Right lobe of liver (tissue), 4 donors: ENCODE measurements at regions not wholly inside any gene's neighbourhood (a gene's known extent, or its start where the extent isn't known, plus 50 kb on each side); places are given as distances from the start of the nearest gene placed in this dataset.

Experiments
- POLR2A ChIP-seq: fragments of 450-650 bp; IDR thresholded peaks from one replicate; pipeline ENCODE4 v1.6.1; 2017; ENCODE audit warnings: antibody characterized with exemption, mild to moderate bottlenecking
- TF ChIP-seq, protein P1 (sequence below), 4 donors: fragments of 200-600 bp in 3 of 4; fragments of 450-650 bp in 1 of 4; IDR thresholded peaks; one replicate each; pipeline versions ENCODE4 v1.5.1 to v1.8.0; 2016 to 2022; ENCODE audit warnings: antibody characterized with exemption in 4 of 4, mild to moderate bottlenecking in 2 of 4
- donor health status: DM: no; HTN: no; CAD: no.
- donor health status: DM: no; HTN: no; CAD: no.
- donor health status: DM: no; HTN: yes; CAD: no.

DNA sequence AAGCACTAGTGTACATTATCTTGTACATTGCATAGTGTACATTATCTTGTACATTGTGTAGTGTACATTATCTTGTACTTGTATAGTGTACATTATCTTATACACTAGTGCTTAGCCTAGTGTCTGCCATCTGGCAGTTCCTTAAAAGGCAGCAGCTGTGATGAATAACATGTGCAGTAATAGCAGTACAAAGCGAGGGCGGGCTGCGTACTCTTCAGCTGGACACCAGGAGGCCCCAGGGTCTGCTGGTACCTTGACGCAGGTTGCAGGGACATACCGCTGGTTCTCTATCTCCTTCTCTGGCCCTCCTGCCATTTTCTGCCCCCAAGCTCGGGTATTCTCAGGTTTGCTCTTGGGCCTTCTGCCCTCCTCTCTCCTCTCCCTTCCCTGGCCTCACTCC is 149.6 kb downstream of the SEC16B start:
- TF ChIP-seq, protein P1, sequence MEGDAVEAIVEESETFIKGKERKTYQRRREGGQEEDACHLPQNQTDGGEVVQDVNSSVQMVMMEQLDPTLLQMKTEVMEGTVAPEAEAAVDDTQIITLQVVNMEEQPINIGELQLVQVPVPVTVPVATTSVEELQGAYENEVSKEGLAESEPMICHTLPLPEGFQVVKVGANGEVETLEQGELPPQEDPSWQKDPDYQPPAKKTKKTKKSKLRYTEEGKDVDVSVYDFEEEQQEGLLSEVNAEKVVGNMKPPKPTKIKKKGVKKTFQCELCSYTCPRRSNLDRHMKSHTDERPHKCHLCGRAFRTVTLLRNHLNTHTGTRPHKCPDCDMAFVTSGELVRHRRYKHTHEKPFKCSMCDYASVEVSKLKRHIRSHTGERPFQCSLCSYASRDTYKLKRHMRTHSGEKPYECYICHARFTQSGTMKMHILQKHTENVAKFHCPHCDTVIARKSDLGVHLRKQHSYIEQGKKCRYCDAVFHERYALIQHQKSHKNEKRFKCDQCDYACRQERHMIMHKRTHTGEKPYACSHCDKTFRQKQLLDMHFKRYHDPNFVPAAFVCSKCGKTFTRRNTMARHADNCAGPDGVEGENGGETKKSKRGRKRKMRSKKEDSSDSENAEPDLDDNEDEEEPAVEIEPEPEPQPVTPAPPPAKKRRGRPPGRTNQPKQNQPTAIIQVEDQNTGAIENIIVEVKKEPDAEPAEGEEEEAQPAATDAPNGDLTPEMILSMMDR (IDR thresholded peaks at IDR 0.05) = no peak
- no peak for TF ChIP-seq POLR2A
